ENCODE measurements at regions not wholly inside any gene's neighbourhood (a gene's known extent, or its start where the extent isn't known, plus 50 kb on each side); places are given as distances from the start of the nearest gene placed in this dataset.
"Not testable (repeated sequence)": the region's sequence is repeated elsewhere in the genome, so short reads cannot be mapped to it uniquely, and the experiment has no call there.

- no peak for DNase-seq (ENCODE audit: low spot score)
Measured at GRCh38 chr1:233722212-233722979, 108.5 kb downstream of the KCNK1 start.

GRCh38 chr1:233723387-233723786, 109.5 kb downstream of the KCNK1 start:
- no peak for DNase-seq (ENCODE audit: low spot score)

- DNase-seq (ENCODE audit: low spot score): not testable (repeated sequence)
Measured at GRCh38 chr1:233724131-233724631, 110.3 kb downstream of the KCNK1 start.

GRCh38 chr1:233725423-233725822, 111.5 kb downstream of the KCNK1 start:
- DNase-seq (ENCODE audit: low spot score): no peak

GRCh38 chr1:233728721-233729120, 114.8 kb downstream of the KCNK1 start:
- DNase-seq (ENCODE audit: low spot score): no peak

GRCh38 chr1:233730380-233730779, 116.5 kb downstream of the KCNK1 start:
- DNase-seq (ENCODE audit: low spot score): no peak

GRCh38 chr1:233730809-233731208, 116.9 kb downstream of the KCNK1 start:
- no peak for DNase-seq (ENCODE audit: low spot score)

- DNase-seq (ENCODE audit: low spot score): no peak
Measured at GRCh38 chr1:233732206-233732605, 118.3 kb downstream of the KCNK1 start.

- DNase-seq (ENCODE audit: low spot score): no peak
Measured at GRCh38 chr1:233734456-233734855, 120.5 kb downstream of the KCNK1 start.

GRCh38 chr1:233735331-233735730, 121.4 kb downstream of the KCNK1 start:
- DNase-seq (ENCODE audit: low spot score): no peak

GRCh38 chr1:233735847-233736246, 121.9 kb downstream of the KCNK1 start:
- no peak for DNase-seq (ENCODE audit: low spot score)

- DNase-seq (ENCODE audit: low spot score): no peak
Measured at GRCh38 chr1:233737341-233737740, 123.4 kb downstream of the KCNK1 start.

GRCh38 chr1:233738396-233738795, 124.5 kb downstream of the KCNK1 start:
- DNase-seq (ENCODE audit: low spot score): no peak

GRCh38 chr1:233738850-233739249, 124.9 kb downstream of the KCNK1 start:
- DNase-seq (ENCODE audit: low spot score): no peak

- DNase-seq (ENCODE audit: low spot score): no peak
Measured at GRCh38 chr1:233744779-233745513, 131.0 kb downstream of the KCNK1 start.

- DNase-seq (ENCODE audit: low spot score): no peak
Measured at GRCh38 chr1:233750139-233750538, 136.2 kb downstream of the KCNK1 start.

- no peak for DNase-seq (ENCODE audit: low spot score)
Measured at GRCh38 chr1:233759665-233760064, 144.8 kb upstream of the SLC35F3 start.

- not testable (repeated sequence) for DNase-seq (ENCODE audit: low spot score)
Measured at GRCh38 chr1:233764304-233764703, 140.2 kb upstream of the SLC35F3 start.

GRCh38 chr1:233777566-233777965, 126.9 kb upstream of the SLC35F3 start:
- DNase-seq (ENCODE audit: low spot score): no peak

GRCh38 chr1:233780049-233780448, 124.4 kb upstream of the SLC35F3 start:
- no peak for DNase-seq (ENCODE audit: low spot score)

GRCh38 chr1:233782937-233783586, 121.4 kb upstream of the SLC35F3 start:
- DNase-seq (ENCODE audit: low spot score): no peak

- DNase-seq (ENCODE audit: low spot score): no peak
Measured at GRCh38 chr1:233787599-233787998, 116.9 kb upstream of the SLC35F3 start.

GRCh38 chr1:233788687-233789086, 115.8 kb upstream of the SLC35F3 start:
- no peak for DNase-seq (ENCODE audit: low spot score)
